HG02870 (cell line): ENCODE measurements at regions not wholly inside any gene's neighbourhood (a gene's known extent, or its start where the extent isn't known, plus 50 kb on each side); places are given as distances from the start of the nearest gene placed in this dataset.

ENCODE experiments used
- ATAC-seq: cut with Tn5 transposase; IDR thresholded peaks from one replicate; pipeline ENCODE4 v1.9.1; 2021; ENCODE audit warnings: mild to moderate bottlenecking, moderate library complexity; ENCODE audit not compliant: unreplicated experiment

GRCh38 chr2:146950361-146950760 is 894.5 kb upstream of the ACVR2A start:
- no peak for ATAC-seq

- ATAC-seq: no peak
Measured at GRCh38 chr2:146949400-146949799, 895.4 kb upstream of the ACVR2A start.

DNA sequence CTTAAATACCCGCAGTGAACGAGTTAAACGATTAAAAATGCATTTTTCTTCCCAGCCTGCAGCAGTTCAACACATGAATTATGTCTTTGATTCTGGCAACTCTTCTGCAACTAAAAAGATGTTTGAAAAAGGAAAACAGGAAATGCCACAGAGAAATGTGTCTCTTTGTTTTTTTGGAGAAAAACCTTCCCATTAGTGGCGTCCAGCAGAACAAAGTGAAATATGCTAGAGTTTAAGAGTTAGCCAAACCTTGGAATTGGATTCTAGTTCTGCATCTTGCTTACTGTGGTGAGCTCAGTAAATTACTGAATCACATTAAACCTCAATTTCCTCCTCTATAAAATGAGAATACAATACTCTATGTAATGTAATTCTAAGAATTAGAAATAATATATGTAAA is 900.2 kb upstream of the ACVR2A start:
- no peak for ATAC-seq

DNA sequence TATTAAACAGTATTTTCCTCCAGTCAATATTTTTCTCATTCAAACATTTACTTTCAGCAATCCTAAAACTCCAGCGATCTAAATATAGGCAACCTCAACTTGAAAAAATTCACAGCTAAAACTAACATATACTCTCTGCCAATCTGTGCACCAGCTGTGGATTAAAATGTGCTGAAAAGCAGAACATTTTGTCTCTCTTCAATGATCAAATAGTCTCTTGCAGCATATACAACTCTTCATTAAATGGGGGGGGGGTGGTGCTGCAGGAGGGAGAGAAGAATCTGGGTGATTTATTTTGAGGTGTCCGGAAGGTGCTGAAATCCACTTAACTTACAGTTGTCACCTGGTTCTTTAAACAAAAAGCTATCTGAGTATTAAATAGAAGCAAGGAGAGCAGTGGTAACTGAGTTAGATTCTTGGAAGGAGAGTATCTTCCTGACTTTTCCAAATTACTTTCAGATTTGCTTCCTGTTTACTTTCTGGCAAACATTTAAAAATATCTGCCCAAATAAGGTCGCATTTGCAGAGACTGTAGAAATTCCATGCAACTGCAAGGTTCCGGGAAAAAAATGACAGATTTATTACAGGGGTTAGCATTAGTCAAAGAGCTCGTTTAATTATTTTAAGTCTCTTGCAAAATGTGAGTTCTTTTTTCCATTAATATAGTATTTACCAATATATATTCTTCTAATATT is 904.7 kb upstream of the ACVR2A start:
- no peak for ATAC-seq

GRCh38 chr2:146934921-146935320 is 909.9 kb upstream of the ACVR2A start:
- no peak for ATAC-seq

- no peak for ATAC-seq
Measured at GRCh38 chr2:146931109-146931508, 913.7 kb upstream of the ACVR2A start.

GRCh38 chr2:146927080-146927711 is 917.6 kb upstream of the ACVR2A start:
- no peak for ATAC-seq

DNA sequence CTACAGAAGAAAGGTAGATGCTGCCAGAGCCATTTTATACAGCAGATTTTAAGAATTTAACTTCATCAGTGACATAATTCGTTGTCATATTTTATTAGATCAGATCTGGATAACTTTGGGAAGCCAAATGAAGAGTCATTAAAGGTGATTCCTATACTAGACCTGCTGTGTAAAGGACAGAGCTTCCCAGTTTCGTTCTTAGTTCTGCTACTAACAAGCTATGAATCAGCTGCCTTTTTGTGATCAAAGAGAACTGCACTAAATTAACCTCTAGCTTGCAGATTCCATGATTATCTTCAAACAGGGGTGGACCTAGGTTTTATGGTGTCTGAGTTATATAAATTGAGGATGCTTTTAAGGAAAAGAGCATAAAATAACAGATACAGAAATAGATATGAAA is 926.5 kb upstream of the ACVR2A start:
- no peak for ATAC-seq

DNA sequence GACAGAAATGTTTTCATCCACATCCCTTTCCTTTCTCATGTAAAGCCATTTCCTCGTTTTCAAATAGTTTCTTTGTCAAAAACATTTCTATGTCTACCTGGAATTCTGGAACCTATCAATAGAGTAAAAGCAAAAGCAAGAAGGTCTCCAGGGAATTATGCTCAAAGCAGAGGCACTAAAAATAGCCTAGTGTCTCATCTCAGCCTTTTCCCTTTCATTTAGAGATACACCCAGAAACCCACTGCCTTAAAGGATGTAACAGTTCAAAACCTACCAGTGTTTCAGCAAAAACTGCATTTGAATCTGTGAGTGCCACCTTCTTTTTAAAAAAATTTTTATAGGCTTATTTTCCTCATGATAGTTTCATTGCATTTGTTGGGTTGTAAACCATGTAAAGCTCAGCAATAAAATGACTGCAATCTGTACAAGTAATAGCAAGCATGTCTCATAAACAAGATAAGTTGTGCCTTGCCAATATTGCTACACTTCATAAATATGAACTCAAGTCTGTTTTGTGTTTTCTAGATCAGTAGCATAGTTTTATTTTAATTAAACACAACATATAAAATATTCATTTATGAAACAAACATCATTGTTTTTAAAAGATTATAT is 927.3 kb upstream of the ACVR2A start:
- no peak for ATAC-seq

DNA sequence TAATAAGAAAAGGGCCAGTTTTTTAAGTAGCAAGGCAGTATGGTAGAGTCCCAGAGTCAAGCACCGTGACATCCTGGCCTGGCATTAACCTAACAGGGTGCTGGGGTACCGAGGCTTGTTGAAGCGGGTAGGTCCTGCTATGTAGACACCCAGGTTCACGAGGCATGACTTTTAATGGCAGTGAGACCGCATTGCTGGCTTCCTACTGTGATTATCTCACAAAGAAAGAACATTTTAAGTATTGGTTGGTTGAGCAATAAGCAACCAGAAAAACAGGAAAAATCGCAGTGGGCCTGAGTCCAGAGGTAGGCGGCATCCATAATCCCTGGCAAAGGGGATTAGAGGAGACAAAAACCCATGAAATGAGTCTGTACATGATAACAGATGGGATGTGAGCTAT is 927.9 kb upstream of the ACVR2A start:
- no peak for ATAC-seq

DNA sequence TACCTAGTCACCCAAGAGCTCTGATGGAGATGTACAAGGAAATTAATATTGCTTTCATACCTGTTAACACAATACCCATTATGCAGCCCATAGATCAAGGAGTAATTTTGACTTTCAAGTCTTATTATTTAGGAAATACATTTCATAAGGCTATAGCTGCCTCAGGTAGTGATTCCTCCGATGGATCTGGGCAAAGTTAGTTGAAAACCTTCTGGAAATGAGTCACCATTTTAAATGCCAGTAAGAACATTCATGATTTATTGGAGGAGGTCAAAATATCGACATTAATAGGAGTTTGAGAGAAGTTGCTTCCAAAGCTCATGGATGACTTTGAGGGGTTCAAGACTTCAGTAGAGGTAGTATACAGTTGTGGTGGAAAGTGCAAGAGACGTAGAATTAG is 931.4 kb upstream of the ACVR2A start:
- ATAC-seq: no peak

GRCh38 chr2:146912536-146912935 is 932.3 kb upstream of the ACVR2A start:
- ATAC-seq: no peak

GRCh38 chr2:146908776-146909175 is 936.1 kb upstream of the ACVR2A start:
- no peak for ATAC-seq

DNA sequence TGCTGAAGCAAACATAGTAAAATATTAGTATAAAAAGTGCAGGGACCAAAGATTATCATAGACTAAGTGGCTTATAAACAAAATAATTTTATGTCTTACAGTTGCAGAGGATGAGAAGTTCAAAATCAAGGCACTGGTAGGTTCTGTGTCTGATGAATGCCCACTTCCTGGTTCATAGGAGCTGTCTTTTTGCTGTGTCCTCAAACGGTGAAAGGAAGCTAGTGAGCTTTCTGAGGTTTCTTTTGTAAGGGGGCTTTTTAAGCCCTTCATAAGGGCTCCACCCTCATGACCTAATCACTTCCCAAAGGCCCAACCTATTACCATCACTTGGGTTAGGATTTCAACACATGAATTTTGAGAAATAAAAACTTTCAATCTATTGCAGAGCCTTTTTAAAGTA is 946.7 kb upstream of the ACVR2A start:
- ATAC-seq: no peak

- ATAC-seq: no peak
Measured at GRCh38 chr2:146894514-146894913, 950.3 kb upstream of the ACVR2A start.

DNA sequence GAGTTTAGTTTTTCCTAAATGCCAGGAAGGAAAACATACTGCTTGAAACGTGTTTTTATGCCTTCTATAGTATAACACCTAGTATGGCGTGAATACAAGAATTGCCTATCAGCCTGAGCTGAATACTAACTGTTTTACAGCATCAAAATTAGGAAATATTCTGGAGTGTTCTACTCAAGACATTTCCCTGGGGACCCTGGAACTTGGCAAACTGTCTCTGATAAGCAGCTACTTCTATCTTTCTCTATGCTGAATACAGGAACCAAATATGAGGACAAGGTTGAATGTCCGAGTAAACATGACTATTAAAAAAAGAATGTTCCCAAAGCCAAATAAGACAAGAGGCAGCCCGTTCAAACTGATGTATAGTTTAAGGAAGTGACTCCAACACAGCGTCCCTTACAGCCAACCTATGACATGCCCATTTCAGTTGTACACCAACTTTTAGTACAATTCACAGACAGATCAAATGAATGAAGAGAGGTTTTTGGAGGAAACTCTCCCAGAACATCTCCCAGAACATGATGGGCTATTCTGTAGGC is 951.3 kb upstream of the ACVR2A start:
- no peak for ATAC-seq

DNA sequence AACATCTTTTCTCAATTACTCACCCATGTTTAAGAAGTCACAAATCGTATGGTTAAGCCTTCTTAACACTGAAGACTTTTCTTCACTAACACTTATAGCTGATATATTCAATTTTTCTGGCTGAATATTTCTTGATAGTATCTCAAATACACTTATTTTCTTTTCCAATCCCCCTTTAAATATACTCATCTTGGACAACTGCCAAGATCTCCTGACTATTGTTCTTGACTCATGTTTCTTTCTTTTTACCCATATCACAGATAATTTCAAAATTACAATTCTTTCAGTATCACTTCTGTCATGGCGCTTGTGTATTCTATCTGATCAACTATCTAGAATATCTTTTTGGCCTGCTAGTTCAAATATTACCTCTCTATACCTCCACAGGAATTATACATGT is 954.3 kb upstream of the ACVR2A start:
- ATAC-seq: no peak

DNA sequence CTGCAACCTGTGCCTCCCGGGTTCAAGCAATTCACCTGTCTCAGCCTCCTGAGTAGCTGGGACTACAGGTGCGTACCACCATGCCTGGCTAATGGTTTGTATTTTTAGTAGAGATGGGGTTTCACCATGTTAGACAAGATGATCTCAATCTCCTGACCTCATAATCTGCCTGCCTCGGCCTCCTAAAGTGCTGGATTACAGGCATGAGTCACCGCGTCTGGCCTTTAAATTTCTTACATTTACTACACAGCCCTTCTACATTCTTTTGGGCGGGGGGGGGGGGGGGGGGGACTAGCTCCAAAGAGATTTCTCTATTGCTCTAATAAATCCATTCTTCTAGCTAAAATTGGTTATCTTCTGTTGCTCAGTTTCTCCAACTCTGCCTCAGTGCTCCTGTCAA is 964.9 kb upstream of the ACVR2A start:
- ATAC-seq: no peak

DNA sequence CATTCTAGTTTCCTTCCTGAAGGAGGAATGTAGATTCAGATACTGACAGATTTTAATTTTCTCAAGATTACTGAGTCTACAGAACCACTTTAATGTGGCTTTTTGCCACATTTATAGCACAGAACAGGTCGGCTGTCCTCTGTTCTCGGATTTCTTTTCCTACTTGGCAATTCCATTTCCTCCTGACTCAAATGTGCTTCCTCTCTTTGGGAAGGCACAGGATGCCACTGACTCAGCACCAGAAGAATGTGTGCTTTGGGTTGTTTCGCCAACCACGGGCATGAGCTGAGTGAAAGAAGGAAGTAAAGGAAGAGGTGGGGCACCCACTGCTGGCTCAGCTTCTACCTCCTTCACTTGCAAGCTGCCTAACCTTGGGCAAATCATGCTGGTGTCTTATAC is 970.6 kb upstream of the ACVR2A start:
- no peak for ATAC-seq

- ATAC-seq: no peak
Measured at GRCh38 chr2:146873646-146874259, 971.1 kb upstream of the ACVR2A start.

GRCh38 chr2:146873056-146873455 is 971.8 kb upstream of the ACVR2A start:
- no peak for ATAC-seq

GRCh38 chr2:146870691-146871090 is 974.1 kb upstream of the ACVR2A start:
- ATAC-seq: no peak
